Osteoblast (primary cell): ENCODE measurements at regions not wholly inside any gene's neighbourhood (a gene's known extent, or its start where the extent isn't known, plus 50 kb on each side); places are given as distances from the start of the nearest gene placed in this dataset.

Source experiments
- DNase-seq: peaks from one replicate; pipeline ENCODE4 v3.0.0; 2011; ENCODE audit warnings: low spot score, mixed read lengths; ENCODE audit not compliant: insufficient read length; ENCODE audit errors: missing footprints
- H2AFZ ChIP-seq: 2 replicates; pipeline ENCODE4 v1.6.0; 2011; ENCODE audit warnings: mild to moderate bottlenecking, low read length
- H3K27ac ChIP-seq: 2 replicates; pipeline ENCODE4 v1.5.1; 2011; ENCODE audit warnings: mild to moderate bottlenecking, low read depth, low read length, moderate library complexity
- H3K27me3 ChIP-seq: 2 replicates; pipeline ENCODE4 v1.6.0; 2012; ENCODE audit warnings: mild to moderate bottlenecking, control low read depth, inconsistent platforms, low read length, moderate library complexity; ENCODE audit not compliant: insufficient read depth
- H3K36me3 ChIP-seq: 2 replicates; pipeline ENCODE4 v1.5.1; 2011; ENCODE audit warnings: mild to moderate bottlenecking, low read length, control low read depth, moderate library complexity; ENCODE audit not compliant: insufficient read depth
- H3K4me1 ChIP-seq: 2 replicates; pipeline ENCODE4 v1.5.1; 2011; ENCODE audit warnings: mild to moderate bottlenecking, low read length, control low read depth, moderate library complexity; ENCODE audit not compliant: insufficient read depth
- H3K4me2 ChIP-seq: 2 replicates; pipeline ENCODE4 v1.6.0; 2011; ENCODE audit warnings: mild to moderate bottlenecking, low read length; ENCODE audit not compliant: insufficient read depth
- H3K4me3 ChIP-seq: fragments of 200-600 bp; sonication (generic); 3 replicates; pipeline ENCODE4 v1.5.1; 2012; ENCODE audit warnings: mild to moderate bottlenecking, low read length, inconsistent platforms; ENCODE audit not compliant: insufficient read depth
- H3K79me2 ChIP-seq: 2 replicates; pipeline ENCODE4 v1.6.0; 2012; ENCODE audit warnings: mild to moderate bottlenecking, low read length, control low read depth, inconsistent platforms; ENCODE audit not compliant: insufficient read depth
- H3K9me3 ChIP-seq: 2 replicates; pipeline ENCODE4 v1.5.1; 2011; ENCODE audit warnings: low read depth, low read length, control low read depth
- H4K20me1 ChIP-seq: 2 replicates; pipeline ENCODE4 v1.6.0; 2012; ENCODE audit warnings: mild to moderate bottlenecking, low read length, control low read depth; ENCODE audit not compliant: insufficient read depth
- TF ChIP-seq, protein P1 (sequence below): IDR thresholded peaks from 2 replicates; pipeline ENCODE4 v1.5.1; 2011; ENCODE audit warnings: mild to moderate bottlenecking, low read depth, low read length, moderate library complexity; ENCODE audit errors: extremely low read depth

DNA sequence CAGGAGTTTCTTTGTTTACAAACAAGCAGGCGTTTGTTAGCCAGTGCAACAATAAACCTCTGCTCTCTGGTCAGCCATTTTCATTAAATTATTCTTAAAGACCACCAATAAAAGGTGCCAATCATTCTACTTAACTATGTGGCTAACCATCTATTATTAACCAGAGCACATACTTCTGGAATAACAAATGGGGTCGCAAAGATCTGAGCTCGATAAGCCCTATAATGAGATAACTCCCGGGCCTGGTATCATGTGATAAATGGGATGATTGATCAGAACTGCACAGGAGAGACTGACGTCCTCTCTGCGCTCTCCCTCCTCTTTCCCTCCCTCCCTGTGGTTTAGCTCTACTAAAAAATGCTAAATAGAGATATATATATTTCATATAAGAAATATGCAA lies 488.2 kb downstream of the NTRK2 start:
- H3K4me1 ChIP-seq = no peaks in the 10 kb centered on the region
- no peak overlapping the region for H3K27ac ChIP-seq
- H3K36me3 ChIP-seq = no peaks in the 10 kb centered on the region
- no peaks in the 10 kb centered on the region for H3K9me3 ChIP-seq
- H3K79me2 ChIP-seq = no peaks in the 10 kb centered on the region
- H4K20me1 ChIP-seq = no peaks in the 10 kb centered on the region
- TF ChIP-seq, protein P1, sequence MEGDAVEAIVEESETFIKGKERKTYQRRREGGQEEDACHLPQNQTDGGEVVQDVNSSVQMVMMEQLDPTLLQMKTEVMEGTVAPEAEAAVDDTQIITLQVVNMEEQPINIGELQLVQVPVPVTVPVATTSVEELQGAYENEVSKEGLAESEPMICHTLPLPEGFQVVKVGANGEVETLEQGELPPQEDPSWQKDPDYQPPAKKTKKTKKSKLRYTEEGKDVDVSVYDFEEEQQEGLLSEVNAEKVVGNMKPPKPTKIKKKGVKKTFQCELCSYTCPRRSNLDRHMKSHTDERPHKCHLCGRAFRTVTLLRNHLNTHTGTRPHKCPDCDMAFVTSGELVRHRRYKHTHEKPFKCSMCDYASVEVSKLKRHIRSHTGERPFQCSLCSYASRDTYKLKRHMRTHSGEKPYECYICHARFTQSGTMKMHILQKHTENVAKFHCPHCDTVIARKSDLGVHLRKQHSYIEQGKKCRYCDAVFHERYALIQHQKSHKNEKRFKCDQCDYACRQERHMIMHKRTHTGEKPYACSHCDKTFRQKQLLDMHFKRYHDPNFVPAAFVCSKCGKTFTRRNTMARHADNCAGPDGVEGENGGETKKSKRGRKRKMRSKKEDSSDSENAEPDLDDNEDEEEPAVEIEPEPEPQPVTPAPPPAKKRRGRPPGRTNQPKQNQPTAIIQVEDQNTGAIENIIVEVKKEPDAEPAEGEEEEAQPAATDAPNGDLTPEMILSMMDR = no peak
- no peak overlapping the region for H3K4me2 ChIP-seq
- H2AFZ ChIP-seq = no peak overlapping the region
- DNase-seq = no peak
- no peaks in the 10 kb centered on the region for H3K27me3 ChIP-seq
- H3K4me3 ChIP-seq = no peak overlapping the region

DNA sequence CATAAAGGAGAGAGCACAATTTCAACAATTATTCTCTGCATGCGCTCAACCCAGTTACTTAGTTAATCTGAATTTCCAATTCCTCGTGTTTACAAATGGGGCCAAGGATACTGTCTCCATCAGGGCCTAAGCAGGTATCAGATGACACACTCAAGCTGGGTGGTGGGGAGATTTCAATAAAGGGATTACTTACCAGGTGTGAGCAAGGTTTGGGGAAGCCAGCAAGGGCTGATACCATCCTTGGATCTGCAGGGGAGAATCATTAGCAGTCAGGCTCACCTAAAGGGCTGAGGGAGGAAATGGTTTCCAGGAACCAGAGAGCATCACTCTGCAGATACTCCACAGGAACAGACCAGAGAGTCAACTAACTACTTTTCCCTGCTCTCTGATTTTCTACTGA lies 487.1 kb downstream of the NTRK2 start:
- TF ChIP-seq, protein P1 = no peak
- H2AFZ ChIP-seq = no peak overlapping the region
- no peak overlapping the region for H3K4me2 ChIP-seq
- H3K4me1 ChIP-seq = no peaks in the 10 kb centered on the region
- DNase-seq = peak; percentile 51
- H3K79me2 ChIP-seq = no peaks in the 10 kb centered on the region
- H3K27ac ChIP-seq = no peak overlapping the region
- H4K20me1 ChIP-seq = no peaks in the 10 kb centered on the region
- H3K36me3 ChIP-seq = no peaks in the 10 kb centered on the region
- no peaks in the 10 kb centered on the region for H3K9me3 ChIP-seq
- no peaks in the 10 kb centered on the region for H3K27me3 ChIP-seq
- H3K4me3 ChIP-seq = no peak overlapping the region

DNA sequence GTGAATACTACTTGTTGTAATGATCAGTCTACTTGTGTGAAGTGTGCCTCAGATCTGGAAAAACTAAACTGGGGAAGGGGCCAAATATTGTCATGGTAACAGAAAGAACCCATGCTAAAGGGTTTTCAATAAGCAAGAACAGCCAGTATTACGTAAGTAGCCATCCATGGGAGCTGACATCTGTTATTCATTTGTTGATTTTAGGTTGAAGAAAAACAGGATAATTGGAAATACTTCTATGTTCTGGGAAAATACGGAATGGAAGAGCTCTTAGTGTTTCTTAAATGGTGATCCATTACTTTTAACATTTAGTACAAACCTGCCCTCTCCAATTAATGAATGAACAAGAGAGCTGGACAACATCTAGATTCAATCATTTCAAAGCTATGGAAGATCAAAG lies 485.8 kb downstream of the NTRK2 start:
- H3K4me3 ChIP-seq = no peak overlapping the region
- no peak for DNase-seq
- TF ChIP-seq, protein P1 = no peak

DNA sequence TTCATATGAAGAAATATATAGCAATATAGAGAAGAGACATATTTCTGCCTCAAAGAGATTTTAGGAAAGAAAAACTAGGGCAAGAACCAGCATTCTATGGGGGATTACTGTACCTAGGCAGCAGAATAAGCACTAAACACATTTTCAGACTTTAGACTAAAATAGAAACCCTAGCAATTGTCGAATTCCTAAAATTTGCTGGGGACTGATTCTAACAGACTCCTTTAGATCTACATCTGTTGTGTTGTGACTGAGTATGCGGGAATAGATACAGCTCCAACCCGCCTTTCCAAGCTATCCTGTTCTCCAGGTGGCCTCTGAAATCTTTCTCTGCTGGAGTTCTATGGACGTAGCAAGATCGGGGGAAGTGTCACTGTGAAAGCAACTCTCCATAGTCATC lies 482.2 kb downstream of the NTRK2 start:
- H3K27me3 ChIP-seq = no peaks in the 10 kb centered on the region

More for the DNA sequence above, 485.8 kb downstream of the NTRK2 start:
- no peaks in the 10 kb centered on the region for H3K9me3 ChIP-seq
- no peaks in the 10 kb centered on the region for H3K36me3 ChIP-seq
- H3K79me2 ChIP-seq = no peaks in the 10 kb centered on the region
- no peaks in the 10 kb centered on the region for H3K27me3 ChIP-seq
- H2AFZ ChIP-seq = no peak overlapping the region
- no peak overlapping the region for H3K27ac ChIP-seq
- H3K4me1 ChIP-seq = no peaks in the 10 kb centered on the region
- no peaks in the 10 kb centered on the region for H4K20me1 ChIP-seq
- H3K4me2 ChIP-seq = no peak overlapping the region

More for the DNA sequence above, 482.2 kb downstream of the NTRK2 start:
- Histone ChIP-seq H4K20me1 (no peaks in the 10 kb centered on the region), H2AFZ (no peak overlapping the region), H3K27ac (no peak overlapping the region), H3K4me2 (no peak overlapping the region), H3K36me3 (no peaks in the 10 kb centered on the region), H3K4me1 (no peaks in the 10 kb centered on the region), H3K4me3 (no peak overlapping the region), H3K9me3 (no peaks in the 10 kb centered on the region), H3K79me2 (no peaks in the 10 kb centered on the region)
- TF ChIP-seq, protein P1 = no peak
- no peak for DNase-seq
